Hematopoietic multipotent progenitor cell treated with erythropoietin and hydrocortisone succinate and interleukin-3 and kit ligand, for 8 days (in vitro differentiated cells): ENCODE measurements at regions not wholly inside any gene's neighbourhood (a gene's known extent, or its start where the extent isn't known, plus 50 kb on each side); places are given as distances from the start of the nearest gene placed in this dataset.
"Not testable (repeated sequence)": the region's sequence is repeated elsewhere in the genome, so short reads cannot be mapped to it uniquely, and the experiment has no call there.

Source experiments
- DNase-seq: peaks from one replicate; pipeline ENCODE4 v3.0.0-alpha.2; 2015

- no peak for DNase-seq
Measured at GRCh38 chr17:63295839-63296590, 150.1 kb downstream of the CYB561 start.

- DNase-seq: not testable (repeated sequence)
Measured at GRCh38 chr17:63298916-63299315, 147.2 kb downstream of the CYB561 start.

- no peak for DNase-seq
Measured at GRCh38 chr17:63304704-63305261, 141.3 kb downstream of the CYB561 start.

- no peak for DNase-seq
Measured at GRCh38 chr17:63305857-63306256, 140.2 kb downstream of the CYB561 start.

GRCh38 chr17:63306855-63307254 lies 139.3 kb downstream of the CYB561 start:
- DNase-seq: no peak

- no peak for DNase-seq
Measured at GRCh38 chr17:63308272-63308671, 137.8 kb downstream of the CYB561 start.

GRCh38 chr17:63309021-63309420 lies 137.1 kb downstream of the CYB561 start:
- no peak for DNase-seq

GRCh38 chr17:63311416-63311937 lies 134.6 kb downstream of the CYB561 start:
- DNase-seq: no peak

GRCh38 chr17:63314761-63315160 lies 131.3 kb downstream of the CYB561 start:
- no peak for DNase-seq

- DNase-seq: peak; percentile 21
Measured at GRCh38 chr17:63316100-63316499, 130.0 kb downstream of the CYB561 start.

GRCh38 chr17:63317166-63317840 lies 128.8 kb downstream of the CYB561 start:
- DNase-seq: no peak

GRCh38 chr17:63325808-63326207 lies 120.3 kb downstream of the CYB561 start:
- no peak for DNase-seq

- no peak for DNase-seq
Measured at GRCh38 chr17:63329876-63330275, 116.2 kb downstream of the CYB561 start.

- DNase-seq: no peak
Measured at GRCh38 chr17:63331301-63332061, 114.6 kb downstream of the CYB561 start.

GRCh38 chr17:63332286-63332685 lies 113.8 kb downstream of the CYB561 start:
- no peak for DNase-seq

GRCh38 chr17:63333869-63334268 lies 112.2 kb downstream of the CYB561 start:
- no peak for DNase-seq

GRCh38 chr17:63335831-63336230 lies 110.3 kb downstream of the CYB561 start:
- DNase-seq: no peak

- no peak for DNase-seq
Measured at GRCh38 chr17:63337579-63337978, 108.5 kb downstream of the CYB561 start.

- no peak for DNase-seq
Measured at GRCh38 chr17:63338272-63338671, 107.8 kb downstream of the CYB561 start.

- DNase-seq: no peak
Measured at GRCh38 chr17:63341276-63341675, 104.8 kb downstream of the CYB561 start.

GRCh38 chr17:63344383-63344782 lies 101.7 kb downstream of the CYB561 start:
- DNase-seq: no peak

- no peak for DNase-seq
Measured at GRCh38 chr17:63345611-63346010, 100.5 kb downstream of the CYB561 start.

GRCh38 chr17:63347475-63347874 lies 98.6 kb downstream of the CYB561 start:
- DNase-seq: no peak
